NCI-H2107 treated with DMSO at 0.1 percent for 48 hours (cell line): ENCODE measurements at regions not wholly inside any gene's neighbourhood (a gene's known extent, or its start where the extent isn't known, plus 50 kb on each side); places are given as distances from the start of the nearest gene placed in this dataset.

ENCODE experiments used
- DNase-seq: peaks from one replicate; lab custom pipeline; 2025; ENCODE audit not compliant: unreplicated experiment; lab: John Stamatoyannopoulos, UW

DNA sequence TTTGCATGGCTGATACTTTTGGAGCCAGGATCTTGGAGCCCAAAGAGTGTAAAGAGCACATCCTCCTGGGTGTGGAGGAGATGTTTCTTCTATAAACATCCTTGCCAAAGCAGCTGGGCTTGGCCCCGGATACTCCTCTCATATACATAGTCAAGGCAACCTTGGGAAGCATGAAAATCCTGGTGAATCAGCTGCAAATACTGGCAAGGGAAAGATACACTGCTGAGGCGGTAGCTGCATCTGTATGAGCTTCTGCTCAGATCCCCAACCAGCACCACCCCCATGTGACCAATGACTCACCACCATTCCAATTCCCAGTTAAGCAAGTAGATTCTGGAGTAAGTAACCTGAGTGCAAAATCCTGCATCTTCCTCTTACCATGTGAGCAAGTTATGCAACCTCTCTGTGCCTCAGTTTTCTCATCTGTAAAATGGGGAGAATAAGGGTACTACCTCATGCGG, 567.4 kb downstream of the MED13L start:
- DNase-seq = no peak

DNA sequence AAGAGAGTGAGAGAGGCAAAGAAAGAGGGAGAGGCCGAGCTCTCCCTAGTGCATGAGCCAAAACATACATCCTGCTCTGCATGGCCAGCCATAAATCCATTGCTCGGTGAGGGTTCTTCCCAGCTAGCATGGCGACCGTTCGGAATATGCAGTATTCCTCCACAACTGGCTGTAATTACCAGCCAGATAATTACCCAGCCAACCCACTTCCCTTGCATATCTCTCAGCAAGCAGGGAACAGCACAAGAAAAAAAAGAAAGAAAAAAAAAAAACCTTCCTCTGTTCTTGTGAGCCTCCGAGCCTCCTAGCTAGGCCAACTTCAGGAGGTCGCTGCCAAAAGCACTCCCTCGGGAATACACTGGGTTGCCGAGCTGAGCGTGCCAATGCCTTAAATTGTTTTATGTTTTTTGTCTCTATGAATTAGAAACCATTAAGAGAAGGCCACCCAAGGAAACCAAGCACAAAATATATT, 567.9 kb downstream of the MED13L start:
- DNase-seq = no peak

DNA sequence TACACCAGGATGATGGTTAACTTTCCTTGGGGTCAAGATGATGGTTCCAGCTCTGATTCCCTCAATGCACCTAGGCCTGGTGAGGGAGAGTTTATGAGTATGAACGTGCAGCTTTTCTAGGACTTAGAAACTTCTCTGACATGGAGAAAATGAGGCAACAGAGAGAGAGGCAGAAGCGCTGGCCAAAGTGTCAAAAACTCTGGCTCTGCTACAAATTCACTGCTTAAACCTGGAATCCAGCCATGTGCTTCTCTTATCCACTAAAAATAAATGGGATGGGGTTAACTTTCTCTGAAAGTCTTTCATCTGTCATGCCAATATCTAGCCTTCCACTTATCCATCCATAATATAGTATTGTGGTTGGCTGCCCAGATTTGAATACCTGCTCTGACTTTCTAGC, 568.7 kb downstream of the MED13L start:
- no peak for DNase-seq

GRCh38 chr12:115700896-115701465, 576.5 kb downstream of the MED13L start:
- DNase-seq = no peak

GRCh38 chr12:115700081-115700480, 577.4 kb downstream of the MED13L start:
- DNase-seq = no peak

- no peak for DNase-seq
Measured at GRCh38 chr12:115698257-115698656, 579.2 kb downstream of the MED13L start.

DNA sequence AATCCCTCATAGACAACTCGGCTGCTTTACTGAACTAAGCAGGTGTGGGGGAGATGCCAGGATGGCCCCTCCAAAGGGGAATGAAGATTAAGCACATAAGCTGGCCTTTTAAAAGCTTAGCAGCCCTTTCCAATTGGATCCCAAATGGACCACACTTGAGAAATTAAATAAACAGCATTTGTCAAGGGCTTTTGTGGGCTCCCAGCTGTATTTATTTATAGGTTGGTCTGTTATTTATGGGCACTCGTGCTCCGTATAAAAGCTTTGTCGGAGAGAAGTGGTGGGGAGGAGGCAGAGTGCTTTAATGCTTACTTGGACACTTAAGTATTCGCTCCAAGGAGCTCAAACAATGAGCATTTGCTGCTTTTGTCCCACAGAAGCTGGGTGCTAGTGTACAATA, 580.2 kb downstream of the MED13L start:
- peak; percentile 60 for DNase-seq

DNA sequence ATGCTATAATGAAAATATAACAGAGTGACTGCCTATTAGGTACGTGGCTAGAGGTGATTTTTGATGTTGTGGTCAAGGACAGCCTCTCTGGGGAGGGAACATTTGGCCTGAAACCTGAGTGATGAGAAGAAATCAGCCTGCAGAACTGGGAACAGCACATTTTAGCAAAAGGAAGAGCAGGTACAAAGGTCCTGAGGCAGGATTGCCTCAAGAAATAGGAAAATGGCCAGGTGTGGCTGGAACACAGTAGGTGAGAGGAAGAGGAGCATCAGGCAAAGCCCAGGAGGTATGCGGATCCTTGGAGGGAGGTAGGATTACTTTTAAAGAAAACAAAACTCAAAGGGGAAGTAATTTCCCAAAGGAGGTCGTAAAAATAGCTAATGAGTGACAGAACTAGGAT, 582.9 kb downstream of the MED13L start:
- no peak for DNase-seq

DNA sequence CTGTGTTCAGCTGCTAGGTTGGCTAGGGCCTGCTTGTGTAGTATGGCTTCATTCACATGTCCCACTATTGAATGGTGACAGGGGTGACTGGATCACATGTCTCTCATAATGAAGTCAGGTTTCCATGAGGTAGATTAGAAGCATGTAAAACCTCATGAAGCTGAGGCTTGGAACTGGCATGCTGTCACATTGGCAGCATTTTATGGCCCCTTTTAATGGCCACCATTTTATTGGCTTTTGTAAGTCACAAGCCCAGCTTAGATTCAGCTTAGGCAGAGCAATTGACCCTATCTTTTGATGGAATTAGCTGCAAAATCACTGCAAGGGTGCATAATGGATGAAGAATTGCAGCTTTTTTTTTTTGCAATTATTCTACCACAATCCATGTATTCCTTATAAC, 583.5 kb downstream of the MED13L start:
- DNase-seq = no peak

DNA sequence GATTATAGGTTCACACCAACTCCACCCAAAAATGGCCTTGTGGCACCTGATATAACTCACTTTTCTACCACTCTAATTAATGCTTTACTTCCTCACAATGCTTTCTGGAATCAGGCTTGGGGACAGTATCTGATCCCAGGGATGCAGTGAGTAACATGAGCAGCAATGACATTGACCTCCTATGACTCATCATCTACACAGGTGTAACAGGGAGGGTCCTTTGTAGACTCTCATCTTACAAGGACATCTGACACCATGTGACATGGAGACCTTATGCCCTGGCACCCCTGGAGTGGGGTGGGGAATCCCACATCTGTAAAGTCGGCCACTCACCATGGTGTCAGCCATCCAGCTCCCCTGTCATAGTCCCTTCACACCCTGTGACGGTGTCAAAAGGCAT, 586.4 kb downstream of the MED13L start:
- DNase-seq = no peak

DNA sequence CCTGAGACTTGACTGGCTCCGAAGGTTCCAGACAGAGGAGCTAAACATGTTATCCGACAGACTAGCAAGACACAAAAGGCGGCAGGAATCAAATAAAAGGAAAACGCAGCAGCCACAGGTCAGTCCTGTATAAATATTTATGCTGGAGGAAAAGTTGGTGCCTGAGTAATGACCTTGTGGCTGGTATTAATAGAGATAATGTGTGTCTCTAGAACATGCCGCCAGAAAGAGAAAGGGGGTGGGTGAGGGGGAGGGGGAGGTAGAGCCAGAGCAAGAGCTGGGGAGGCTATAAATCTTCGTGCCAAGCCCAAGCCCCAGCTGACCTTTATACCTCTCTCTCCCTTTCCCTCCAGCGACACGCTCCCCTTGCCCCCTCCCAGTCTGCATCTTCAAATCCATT, 590.4 kb downstream of the MED13L start:
- no peak for DNase-seq

GRCh38 chr12:115683240-115683780, 594.2 kb downstream of the MED13L start:
- no peak for DNase-seq

- DNase-seq = no peak
Measured at GRCh38 chr12:115680967-115681366, 596.5 kb downstream of the MED13L start.

- no peak for DNase-seq
Measured at GRCh38 chr12:115672506-115673080, 604.9 kb downstream of the MED13L start.

DNA sequence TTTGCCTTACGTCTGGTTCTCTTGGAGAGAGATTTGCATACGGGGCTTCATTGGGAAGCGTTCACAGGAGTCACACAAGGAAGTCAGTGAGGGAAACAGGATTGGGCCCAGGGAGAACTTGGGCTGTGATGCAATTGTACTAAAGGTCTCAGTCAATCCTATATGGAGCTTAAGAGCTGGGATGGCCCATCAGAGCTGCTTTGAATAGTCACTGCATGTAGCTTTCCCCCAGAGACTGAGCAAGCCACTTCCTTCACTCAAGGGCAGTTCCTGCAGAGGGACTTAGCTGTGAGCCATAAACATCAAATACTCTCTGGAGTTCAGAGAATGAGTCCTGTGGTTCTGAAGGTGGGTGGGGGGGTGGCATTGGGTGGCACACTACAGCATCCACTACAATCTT, 605.4 kb downstream of the MED13L start:
- no peak for DNase-seq

GRCh38 chr12:115670869-115671268, 606.6 kb downstream of the MED13L start:
- DNase-seq = no peak

GRCh38 chr12:115667116-115667515, 610.4 kb downstream of the MED13L start:
- DNase-seq = no peak

- DNase-seq = no peak
Measured at GRCh38 chr12:115666168-115666567, 611.3 kb downstream of the MED13L start.

GRCh38 chr12:115661112-115661511, 616.4 kb downstream of the MED13L start:
- DNase-seq = no peak

GRCh38 chr12:115660211-115660805, 617.2 kb downstream of the MED13L start:
- no peak for DNase-seq

DNA sequence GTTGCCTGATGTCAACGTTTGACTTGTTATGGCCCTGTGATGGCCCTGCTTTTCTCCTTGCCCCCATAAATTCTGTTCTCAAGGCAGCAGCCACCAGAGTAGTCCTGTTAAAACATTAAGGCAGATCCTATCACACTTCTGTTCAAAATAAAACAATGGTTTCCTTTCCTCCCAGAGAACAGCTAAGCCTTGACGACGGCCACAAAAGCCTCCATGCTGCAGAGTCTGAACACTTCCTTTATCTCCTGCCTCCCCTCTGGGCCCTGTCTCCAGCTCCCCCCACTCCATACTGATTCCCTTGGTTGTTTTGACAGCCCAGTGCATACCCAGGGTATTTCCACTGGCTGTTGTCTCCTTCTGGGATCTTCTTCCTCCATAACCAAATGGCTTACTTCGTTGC, 618.1 kb downstream of the MED13L start:
- no peak for DNase-seq
